UCSD-AML1 (cell line): ENCODE measurements at regions not wholly inside any gene's neighbourhood (a gene's known extent, or its start where the extent isn't known, plus 50 kb on each side); places are given as distances from the start of the nearest gene placed in this dataset.

Source experiments
- DNase-seq: peaks from one replicate; lab custom pipeline; 2025; ENCODE audit not compliant: unreplicated experiment; lab: John Stamatoyannopoulos, UW

GRCh38 chr3:24748520-24748919 is 253.9 kb upstream of the THRB start:
- no peak for DNase-seq

- no peak for DNase-seq
Measured at GRCh38 chr3:24751020-24751419, 256.4 kb upstream of the THRB start.

- DNase-seq, result no peak
Measured at GRCh38 chr3:24756101-24756888, 261.6 kb upstream of the THRB start.

GRCh38 chr3:24763393-24763792 is 268.7 kb upstream of the THRB start:
- no peak for DNase-seq

DNA sequence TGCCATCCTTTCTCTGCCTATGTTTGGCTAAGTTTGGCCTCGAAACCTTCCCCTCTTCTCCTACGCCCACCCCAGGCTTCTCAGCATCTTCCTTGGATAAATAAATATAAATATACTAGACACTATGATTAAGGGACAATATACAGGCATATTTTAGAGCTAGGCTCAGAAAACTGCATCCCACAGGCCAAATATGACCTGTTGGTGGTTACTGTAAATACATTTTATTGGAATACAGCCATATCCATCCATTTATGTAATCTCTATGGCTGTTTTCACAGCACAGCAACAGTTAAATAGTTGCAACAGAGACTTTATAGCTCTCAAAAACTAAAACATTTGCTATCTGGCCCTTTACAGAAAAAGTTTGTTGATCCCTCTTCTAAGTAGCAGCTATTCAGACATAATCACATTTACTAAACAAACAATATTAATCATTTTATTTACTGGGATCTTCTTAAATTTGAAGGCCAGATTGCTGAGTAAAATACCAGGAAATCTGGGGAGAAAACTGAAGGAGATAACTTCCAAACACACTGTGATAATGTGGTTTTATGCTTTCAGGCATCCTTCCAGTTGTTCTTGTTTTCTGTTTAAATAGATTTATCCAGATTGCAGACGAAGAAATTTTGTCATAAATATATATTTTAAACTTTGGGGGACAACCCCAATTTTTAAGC is 269.7 kb upstream of the THRB start:
- DNase-seq, result no peak

DNA sequence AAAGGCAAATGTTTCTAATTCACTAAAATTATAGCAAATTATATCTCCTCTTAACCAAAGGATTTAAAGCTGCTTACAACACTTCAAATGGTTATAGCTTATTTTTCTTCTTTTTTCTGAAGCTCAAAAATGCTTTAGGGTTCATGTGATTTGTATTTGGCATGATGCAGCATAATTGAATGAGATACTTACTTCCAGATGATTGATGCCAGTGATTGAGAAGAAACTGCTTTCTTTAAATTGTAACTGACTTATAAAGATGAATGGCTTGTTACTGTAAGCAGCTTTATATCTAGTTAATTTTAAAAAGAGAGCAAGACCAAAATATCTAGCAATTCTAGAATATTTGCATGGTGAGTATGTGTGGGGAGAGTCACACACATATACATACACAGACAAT is 270.7 kb upstream of the THRB start:
- DNase-seq, result no peak

GRCh38 chr3:24769918-24770317 is 275.3 kb upstream of the THRB start:
- DNase-seq, result no peak

DNA sequence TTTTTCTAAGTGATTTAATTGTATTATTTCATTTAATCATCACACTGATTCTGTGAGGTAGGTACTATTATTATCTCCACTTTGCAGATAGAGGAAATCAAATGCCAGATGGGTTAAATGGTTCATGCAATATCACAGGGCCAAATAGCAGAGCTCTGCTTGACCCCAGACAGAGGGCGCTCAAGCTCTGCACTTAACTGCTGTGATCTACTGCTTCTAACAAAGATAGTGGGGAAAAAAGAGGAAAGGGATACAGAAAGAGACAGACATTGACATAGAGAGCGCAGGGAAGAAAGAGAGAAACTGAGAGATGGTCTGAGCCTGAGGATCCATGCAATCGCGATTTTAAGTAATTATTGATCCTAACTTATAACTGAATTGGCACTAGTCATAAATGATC is 279.1 kb upstream of the THRB start:
- DNase-seq, result peak; percentile 19

DNA sequence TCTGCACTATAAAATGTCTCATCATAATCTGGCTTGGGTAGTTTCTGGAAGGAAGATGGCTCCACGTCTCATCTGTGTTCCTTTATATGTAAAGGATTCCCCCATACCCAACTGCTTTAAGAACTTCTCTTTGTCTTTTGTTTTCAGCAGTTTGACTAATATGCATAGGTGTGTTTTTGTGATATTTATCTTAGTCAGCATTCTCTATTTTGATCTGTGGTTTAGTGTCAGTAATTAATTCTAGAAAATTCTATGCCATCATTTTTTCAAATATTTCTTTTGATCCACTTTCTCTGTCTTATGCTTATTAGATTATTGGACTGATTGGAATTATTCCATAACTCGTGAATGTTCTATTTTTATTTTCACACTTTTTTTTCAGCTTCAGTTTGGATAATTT is 286.3 kb upstream of the THRB start:
- no peak for DNase-seq

DNA sequence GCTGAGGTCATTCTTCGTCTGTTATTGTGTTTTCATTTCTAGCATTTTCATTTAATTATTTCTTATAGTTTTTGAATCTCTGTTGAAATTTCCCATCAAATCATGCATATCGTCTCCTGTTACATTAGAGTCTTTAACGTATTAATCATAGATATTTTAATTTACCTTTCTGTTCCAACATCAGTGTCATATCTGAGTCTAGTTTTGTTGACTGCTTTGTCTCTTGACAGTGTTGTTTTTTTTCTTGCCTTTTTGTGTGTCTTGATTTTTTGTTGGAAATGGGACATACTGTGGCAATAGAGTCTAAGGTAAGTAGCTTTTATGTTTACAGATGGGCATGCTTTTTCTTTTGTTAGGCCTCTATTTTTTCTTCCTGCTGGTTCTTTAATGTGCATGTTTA is 286.8 kb upstream of the THRB start:
- DNase-seq, result no peak

DNA sequence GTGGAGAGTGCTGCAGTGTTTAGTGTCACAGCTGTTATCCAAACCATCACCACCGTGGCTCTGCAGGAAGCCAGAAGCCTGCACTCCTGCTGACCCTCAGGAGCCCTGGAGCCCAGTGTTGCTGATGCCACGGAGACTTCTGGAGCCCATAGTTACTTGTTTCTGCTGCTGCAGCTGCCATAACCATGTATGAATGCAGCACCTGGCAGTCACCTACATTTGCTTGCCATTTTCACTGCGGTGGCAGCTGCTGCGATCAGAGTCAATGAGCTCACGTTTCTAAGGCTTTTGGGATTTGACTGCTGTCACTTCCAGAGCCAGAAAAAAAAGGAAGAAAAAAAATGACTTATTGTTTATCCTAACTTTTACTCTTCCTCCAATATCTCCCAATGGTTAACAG is 299.2 kb upstream of the THRB start:
- DNase-seq, result no peak

- DNase-seq, result no peak
Measured at GRCh38 chr3:24802614-24803013, 308.0 kb upstream of the THRB start.

- no peak for DNase-seq
Measured at GRCh38 chr3:24804095-24804494, 309.4 kb upstream of the THRB start.

DNA sequence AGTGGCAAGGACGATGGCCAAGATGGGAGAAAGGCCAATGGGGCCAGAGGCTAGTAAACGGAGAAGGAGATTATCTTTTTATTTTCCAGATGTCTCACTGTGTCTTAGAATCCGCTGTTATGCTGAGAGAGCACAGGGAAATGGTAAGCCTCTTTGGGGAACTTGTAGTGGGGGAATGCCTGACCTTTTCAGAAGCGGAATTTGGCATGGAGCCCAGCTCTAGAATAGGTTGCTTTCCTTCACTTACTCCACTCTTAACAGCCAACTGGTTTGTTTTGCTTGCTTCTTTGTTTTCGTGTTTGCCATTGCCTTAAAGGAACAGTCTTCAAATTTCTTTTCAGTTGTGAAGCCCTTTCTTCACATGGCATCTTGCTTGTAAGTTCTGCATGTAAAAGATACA is 316.2 kb upstream of the THRB start:
- no peak for DNase-seq

DNA sequence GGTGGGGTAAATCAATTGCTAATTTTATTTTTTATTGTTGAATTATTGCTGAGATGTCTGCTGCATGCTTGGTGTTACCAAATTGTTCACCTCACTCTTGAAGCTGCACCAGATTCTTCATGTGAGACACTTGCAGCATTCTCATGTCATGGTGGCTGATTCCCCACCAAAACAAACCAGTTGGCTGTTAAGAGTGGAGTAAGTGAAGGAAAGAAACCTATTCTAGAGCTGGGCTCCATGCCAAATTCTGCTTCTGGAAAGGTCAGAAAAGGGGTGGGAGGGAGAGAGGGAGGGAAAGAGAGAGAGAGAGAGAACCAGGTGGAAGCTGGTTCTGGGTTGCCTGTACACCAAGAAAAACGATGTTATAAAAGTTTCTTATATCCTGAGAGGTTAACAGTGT is 317.5 kb upstream of the THRB start:
- no peak for DNase-seq

GRCh38 chr3:24818055-24818454 is 323.4 kb upstream of the THRB start:
- DNase-seq, result no peak

DNA sequence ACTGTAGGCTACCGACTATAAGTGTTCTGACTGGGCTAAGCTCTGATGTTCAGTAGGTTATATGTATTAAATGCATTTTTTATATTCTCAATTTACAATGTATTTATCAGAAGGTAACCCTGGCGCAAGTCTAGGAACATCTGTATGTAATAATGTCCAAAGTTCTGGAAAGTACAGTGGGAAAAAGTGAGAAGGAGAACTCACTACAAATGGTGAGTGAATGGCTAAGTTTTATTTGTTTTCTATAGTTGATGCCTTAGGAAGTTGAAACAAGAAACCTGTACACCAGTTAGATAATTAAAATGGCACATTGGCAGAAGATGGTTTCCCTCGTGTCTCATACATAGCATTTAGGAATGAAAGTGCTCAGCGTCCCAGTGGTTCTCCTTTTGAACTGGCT is 333.4 kb upstream of the THRB start:
- no peak for DNase-seq

GRCh38 chr3:24828551-24828950 is 333.9 kb upstream of the THRB start:
- no peak for DNase-seq

DNA sequence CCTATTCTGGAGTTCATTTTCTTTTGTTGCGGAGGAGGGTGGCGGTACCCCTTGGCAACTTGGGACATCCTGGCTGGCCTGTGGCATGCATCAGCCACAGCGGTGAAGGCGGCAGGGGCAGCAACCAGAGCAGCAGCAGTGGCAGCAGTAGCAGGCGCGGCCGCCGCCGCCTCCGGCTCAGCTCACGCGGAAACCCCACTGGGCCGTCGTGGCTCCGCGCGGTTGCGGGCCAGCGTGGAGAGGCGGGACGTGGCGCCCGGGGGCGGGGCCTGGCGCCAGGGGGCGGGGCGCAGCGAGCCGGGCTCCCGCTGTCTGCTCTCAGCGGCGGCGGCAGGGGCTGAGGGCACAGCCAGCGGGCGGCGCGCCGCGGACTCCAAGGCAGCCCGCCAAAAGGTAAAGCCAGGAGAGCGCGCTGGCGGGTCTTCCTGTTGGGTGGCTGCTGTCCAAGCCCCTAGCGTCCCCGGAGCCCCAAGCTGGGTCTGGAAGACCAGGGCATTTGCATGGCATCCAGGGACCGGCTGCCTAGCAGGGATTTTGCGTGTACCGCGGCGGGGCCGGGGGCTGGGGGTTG is 334.4 kb upstream of the THRB start:
- no peak for DNase-seq

DNA sequence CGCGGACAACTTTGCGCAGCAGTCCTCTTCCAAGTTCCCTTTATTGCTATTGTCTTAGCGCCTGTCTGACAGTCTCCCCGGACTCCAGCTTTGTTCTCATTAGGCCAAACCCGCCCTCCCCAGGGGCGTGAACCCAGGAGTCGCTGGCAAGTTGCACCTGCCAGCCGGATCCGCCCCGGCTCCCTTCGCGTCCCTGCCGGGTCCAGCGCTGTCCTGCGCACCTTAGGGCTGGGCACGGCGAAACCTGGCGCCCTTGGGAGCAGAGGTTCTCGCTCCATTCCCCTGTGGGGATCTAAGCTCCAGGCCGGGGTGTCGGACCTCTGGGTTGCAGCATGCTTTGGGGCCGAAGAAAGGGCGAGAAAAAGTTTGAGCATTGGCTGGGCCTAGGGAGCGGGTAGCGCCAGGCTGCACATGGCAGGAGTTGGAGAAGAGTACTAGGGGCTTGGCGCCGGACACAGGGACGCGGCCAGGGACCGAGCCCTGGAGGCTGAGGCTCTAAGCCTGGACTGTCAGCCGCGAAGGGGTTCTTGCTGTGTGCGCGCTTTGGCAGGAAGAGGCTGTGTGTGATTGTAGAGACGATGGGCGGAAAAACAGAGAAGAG is 335.1 kb upstream of the THRB start:
- DNase-seq, result no peak

GRCh38 chr3:24830230-24831152 is 335.8 kb upstream of the THRB start:
- DNase-seq, result no peak
